Lower lobe of right lung (tissue), 2 donors: ENCODE measurements at regions not wholly inside any gene's neighbourhood (a gene's known extent, or its start where the extent isn't known, plus 50 kb on each side); places are given as distances from the start of the nearest gene placed in this dataset.

Source experiments
- ATAC-seq, 2 donors: fragments of 200-7000 bp; cut with Tn5 transposase; one replicate each; pipeline ENCODE4 v1.9.1; 2020 to 2022; ENCODE audit warnings: mild to moderate bottlenecking in 2 of 2, moderate library complexity in 2 of 2
- DNase-seq: peaks from one replicate; pipeline ENCODE4 v3.0.0-alpha.2; 2020
- H3K27ac ChIP-seq: fragments of 200-600 bp; one replicate; pipeline ENCODE4 v1.8.0; 2022
- H3K27me3 ChIP-seq: fragments of 200-600 bp; one replicate; pipeline ENCODE4 v1.8.0; 2022; ENCODE audit warnings: low read depth
- H3K36me3 ChIP-seq: fragments of 200-600 bp; one replicate; pipeline ENCODE4 v1.8.0; 2022; ENCODE audit warnings: mild to moderate bottlenecking
- H3K4me1 ChIP-seq: fragments of 200-600 bp; one replicate; pipeline ENCODE4 v1.8.0; 2022
- H3K4me3 ChIP-seq: fragments of 200-600 bp; one replicate; pipeline ENCODE4 v1.8.0; 2022; ENCODE audit warnings: mild to moderate bottlenecking
- H3K9me3 ChIP-seq: fragments of 200-600 bp; one replicate; pipeline ENCODE4 v1.8.0; 2022
- CTCF ChIP-seq: fragments of 200-600 bp; IDR thresholded peaks from one replicate; pipeline ENCODE4 v1.8.0; 2022; ENCODE audit warnings: antibody characterized with exemption, mild to moderate bottlenecking
- intact Hi-C: fragments of 100-400 bp; cut with DNase I; formaldehyde crosslinking; loops from one replicate; pipeline ENCODE4 v1.11.0; 2022
- donor health status: DM: no; HTN: yes; CAD: no; lungs with severe emphysema.

- no peak for ATAC-seq
- no peak for TF ChIP-seq CTCF
- Histone ChIP-seq H3K4me3 (no peak overlapping the region), H3K27ac (no peak overlapping the region), H3K36me3 (no peaks in the 10 kb centered on the region), H3K9me3 (no peaks in the 10 kb centered on the region), H3K27me3 (peaks cover 11% of the 10 kb centered on the region), H3K4me1 (no peaks in the 10 kb centered on the region)
- no peak for DNase-seq
- intact Hi-C loops: no loop called here
These were observed 216.7 kb downstream of the RBM19 start for GRCh38 chr12:113749433-113749815.

- Histone ChIP-seq H3K27me3 (peaks cover 11% of the 10 kb centered on the region), H3K9me3 (no peaks in the 10 kb centered on the region), H3K4me1 (no peaks in the 10 kb centered on the region), H3K36me3 (no peaks in the 10 kb centered on the region), H3K27ac (no peak overlapping the region), H3K4me3 (no peak overlapping the region)
- ATAC-seq: no peak
- DNase-seq: no peak
- no peak for TF ChIP-seq CTCF
- intact Hi-C loops: no loop called here
These were observed 217.3 kb downstream of the RBM19 start for GRCh38 chr12:113748707-113749432.

- Histone ChIP-seq H3K36me3 (no peaks in the 10 kb centered on the region), H3K4me3 (no peak overlapping the region), H3K9me3 (no peaks in the 10 kb centered on the region), H3K27ac (no peak overlapping the region), H3K4me1 (no peaks in the 10 kb centered on the region), H3K27me3 (peaks cover 8% of the 10 kb centered on the region)
- DNase-seq (no peak), ATAC-seq (no peak)
- TF ChIP-seq CTCF: no peak
- intact Hi-C loops: no loop called here
These were observed 219.1 kb downstream of the RBM19 start for GRCh38 chr12:113747017-113747416.

- Histone ChIP-seq H3K36me3 (no peaks in the 10 kb centered on the region), H3K4me1 (no peaks in the 10 kb centered on the region), H3K4me3 (no peak overlapping the region), H3K27me3 (peaks cover 3% of the 10 kb centered on the region), H3K9me3 (no peaks in the 10 kb centered on the region), H3K27ac (no peak overlapping the region)
- no peak for TF ChIP-seq CTCF
- intact Hi-C loops: no loop called here
- no peak for ATAC-seq
- DNase-seq: no peak
These were observed 221.2 kb downstream of the RBM19 start for GRCh38 chr12:113744802-113745395.

- Histone ChIP-seq H3K4me1 (no peaks in the 10 kb centered on the region), H3K27me3 (peaks cover 3% of the 10 kb centered on the region), H3K36me3 (no peaks in the 10 kb centered on the region), H3K27ac (no peak overlapping the region), H3K4me3 (no peak overlapping the region), H3K9me3 (no peaks in the 10 kb centered on the region)
- DNase-seq: no peak
- ATAC-seq: no peak
- intact Hi-C loops: no loop called here
- TF ChIP-seq CTCF: no peak
These were observed 223.3 kb downstream of the RBM19 start for GRCh38 chr12:113742801-113743200.
